HG03457 (cell line): ENCODE measurements at regions not wholly inside any gene's neighbourhood (a gene's known extent, or its start where the extent isn't known, plus 50 kb on each side); places are given as distances from the start of the nearest gene placed in this dataset.

Experiments used
- ATAC-seq: cut with Tn5 transposase; IDR thresholded peaks from one replicate; pipeline ENCODE4 v1.9.1; 2021; ENCODE audit warnings: moderate number of reproducible peaks; ENCODE audit not compliant: unreplicated experiment

DNA sequence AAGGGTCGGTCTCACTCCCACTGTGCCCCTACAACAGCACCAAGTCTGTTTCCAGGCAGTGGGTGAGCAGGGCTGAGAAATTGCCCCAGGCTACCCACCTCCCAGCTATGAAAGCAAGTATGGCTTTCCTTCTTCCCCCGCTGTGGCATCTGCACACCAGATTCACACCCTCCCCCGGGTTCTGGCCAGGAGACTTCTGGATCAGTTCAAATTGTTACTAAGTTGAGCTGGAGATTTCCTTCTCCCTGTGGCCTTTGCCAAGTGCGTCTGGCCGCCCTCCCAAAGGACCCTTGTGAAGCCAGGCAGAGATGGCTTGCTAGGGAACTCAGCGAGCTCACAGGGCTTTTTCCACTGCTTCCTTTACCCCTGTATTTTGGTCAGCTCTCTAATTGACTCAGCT, 555.4 kb downstream of the SH2D4B start:
- ATAC-seq: no peak

DNA sequence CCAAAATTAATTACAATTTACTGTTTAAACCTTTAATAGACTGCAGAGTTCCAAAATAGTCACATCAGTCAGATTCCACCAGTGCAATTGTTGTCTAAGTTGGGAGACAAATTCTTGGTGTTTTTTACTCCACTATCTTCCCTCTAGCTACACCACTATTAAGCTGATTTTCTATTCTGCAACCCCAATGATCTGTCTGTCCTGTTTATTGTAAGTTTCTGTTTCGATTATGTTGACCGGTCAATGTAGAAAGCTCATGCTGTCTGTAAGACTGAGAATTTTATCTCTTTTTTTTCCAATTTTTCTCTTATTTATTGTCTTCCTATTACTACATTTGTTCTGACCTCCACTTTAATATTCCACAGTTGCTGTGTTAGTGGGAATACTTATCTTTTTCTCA, 557.5 kb downstream of the SH2D4B start:
- no peak for ATAC-seq

DNA sequence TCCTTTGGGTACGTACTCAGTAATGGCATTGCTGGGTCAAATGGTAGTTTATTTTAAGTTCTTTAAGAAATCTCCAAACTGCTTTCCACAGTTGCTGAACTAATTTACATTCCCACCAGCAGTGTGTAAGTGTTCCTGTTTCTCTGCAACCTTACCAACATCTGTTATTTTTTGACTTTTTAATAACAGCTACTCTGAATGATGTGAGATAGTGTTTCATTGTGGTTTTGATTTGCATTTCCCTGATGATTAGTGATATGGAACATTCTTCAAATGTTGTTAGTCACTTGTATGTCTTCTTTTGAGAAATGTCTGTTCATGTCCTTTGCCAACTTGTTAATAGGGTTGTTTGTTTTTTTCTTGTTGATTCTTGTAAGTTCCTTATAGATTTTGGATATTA, 558.9 kb downstream of the SH2D4B start:
- no peak for ATAC-seq

DNA sequence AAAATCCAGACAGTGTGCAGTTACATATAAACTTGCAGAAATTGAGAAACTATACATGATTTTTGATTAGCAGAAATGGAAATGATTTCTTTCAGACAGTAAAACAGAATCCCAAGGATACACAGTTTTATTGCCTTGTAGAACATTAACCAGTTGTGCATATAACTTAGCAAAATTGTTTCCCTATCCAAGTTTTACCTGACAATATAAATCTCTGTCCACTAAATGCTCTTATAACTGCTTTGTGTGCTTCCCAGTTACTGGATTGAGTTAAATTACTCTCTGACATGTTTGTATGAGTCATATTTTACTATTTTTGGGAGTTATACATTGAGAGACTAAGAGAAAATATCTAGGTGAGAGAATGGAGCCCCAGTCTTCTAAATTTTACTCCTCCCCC, 563.4 kb downstream of the SH2D4B start:
- no peak for ATAC-seq

DNA sequence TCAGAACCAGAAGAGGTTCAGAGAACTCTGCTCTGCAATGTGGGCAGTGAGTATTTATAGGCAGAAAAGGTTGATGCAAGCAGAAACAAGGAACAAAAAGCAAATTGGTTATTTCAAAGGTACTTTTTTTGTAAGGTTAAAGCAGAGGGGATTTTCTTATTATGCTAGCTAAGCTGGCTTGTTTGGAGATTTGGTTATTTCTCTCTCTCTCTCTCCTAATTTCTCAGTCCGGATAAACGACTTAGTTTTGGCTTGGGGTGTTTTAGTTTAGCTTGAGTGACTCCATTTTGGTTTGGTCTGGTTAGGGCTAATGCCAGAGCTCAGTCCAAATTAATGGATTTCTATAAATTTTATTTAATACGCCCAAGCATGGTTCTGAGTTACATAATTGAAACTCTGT, 566.8 kb downstream of the SH2D4B start:
- no peak for ATAC-seq

DNA sequence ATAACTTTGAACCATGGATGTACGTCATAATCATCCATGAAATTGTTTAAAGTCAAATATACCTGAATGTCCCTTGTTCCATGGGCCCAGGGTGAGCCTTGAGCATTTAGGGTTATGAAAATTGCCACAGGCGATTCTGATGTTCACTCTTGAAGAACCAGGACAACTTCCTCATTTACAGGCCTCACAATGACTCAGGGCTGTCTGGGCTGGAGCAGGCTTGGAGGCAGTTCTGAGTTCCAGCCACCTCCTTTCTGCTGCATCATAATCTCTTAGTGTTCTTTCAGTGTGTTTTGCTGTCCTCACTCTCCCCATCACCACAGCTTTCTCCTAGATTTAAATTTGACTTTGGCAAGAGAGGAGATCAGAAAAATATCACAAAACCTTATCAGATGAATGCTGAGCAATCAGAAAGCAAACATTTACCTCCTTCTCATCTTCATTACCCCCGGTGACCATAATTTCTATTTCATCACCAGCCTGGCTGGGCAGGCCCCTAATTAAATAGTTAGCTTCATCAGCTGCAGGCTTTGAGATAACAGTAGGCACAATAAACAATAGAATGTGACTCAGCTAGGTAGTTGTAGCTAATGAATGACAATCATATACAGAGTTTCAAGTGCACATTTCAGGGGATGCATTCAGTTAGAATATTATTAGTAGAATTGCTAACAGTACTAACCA, 571.0 kb downstream of the SH2D4B start:
- ATAC-seq: peak; percentile 74

DNA sequence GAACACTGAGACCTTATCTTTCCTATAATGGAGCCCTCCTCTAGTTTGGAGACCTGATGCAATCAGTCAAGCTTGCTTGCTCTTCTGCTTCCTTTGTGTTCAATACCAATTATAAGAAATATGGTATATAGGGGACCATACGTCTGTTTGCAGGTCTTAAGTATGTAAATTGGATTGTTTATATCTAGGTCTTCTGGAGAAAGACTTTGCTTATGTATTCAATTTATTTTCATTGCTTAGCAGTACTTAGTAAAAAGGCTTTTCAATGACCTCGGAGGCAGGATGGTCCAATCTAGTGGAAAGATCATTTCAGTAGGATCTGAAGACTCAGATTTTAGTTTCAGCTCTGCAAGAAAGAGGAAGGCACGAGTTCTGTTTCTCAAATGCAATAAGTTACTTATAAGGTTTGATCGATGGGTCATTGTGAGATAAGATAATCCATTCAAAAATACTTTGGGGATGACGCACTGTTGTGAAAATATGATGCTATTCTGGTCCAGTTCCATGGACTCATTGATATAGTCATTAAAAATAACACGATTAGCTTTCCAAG, 571.6 kb downstream of the SH2D4B start:
- no peak for ATAC-seq

DNA sequence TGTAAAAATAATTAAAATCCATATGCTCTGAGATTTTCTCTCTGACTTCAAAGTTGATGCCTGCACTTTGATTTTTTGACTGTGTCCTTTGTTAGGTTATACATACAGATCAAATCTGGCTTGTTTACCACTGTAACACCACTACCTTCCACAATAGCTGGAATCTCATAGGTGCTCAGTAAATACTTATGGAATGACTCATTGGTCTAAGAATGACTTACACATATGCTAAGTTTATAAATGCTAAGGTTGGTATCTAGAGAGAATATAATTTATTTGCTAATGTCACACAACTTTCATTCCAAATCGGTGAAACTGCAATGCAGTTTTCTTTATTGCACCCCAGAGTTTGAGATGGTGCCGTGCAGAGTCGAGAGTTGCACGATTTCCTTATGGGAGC, 578.5 kb downstream of the SH2D4B start:
- ATAC-seq: no peak

DNA sequence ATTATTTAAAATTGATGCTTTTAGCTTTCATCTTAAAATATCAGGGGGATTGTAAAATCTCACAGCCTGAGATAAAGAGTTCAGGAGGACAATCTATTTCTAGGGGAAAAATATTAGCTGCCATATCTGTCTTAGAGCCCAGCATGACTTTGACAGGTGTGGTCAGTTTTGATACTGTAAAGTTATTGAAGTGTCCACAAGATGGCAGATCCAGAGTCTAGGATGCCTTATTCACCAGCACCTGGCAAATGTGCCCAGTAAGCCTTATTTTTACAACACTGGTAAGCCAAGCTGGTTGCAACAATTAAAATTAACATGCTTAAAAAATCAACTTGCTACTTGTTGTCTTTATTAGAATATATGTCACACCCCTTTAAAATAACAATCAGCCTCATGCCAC, 579.3 kb downstream of the SH2D4B start:
- no peak for ATAC-seq

DNA sequence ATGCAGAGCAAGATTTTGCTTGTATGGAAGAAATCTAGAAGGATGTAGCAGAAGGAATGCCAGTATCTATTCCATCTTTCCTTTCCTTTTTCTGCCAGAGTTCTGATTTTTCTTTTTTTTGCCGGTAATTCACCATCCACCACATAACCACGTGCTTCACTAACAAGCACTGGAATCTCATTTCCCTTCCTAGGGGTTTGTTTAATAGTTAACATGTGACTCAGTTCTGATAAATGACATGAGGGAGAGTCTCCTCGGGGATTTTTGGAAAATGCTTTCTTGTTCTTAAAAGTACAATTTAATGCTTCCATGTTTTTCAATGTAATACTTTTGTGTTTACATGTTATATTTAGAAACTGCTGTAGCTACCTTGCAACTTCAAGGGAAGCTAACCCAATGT, 590.2 kb downstream of the SH2D4B start:
- no peak for ATAC-seq

DNA sequence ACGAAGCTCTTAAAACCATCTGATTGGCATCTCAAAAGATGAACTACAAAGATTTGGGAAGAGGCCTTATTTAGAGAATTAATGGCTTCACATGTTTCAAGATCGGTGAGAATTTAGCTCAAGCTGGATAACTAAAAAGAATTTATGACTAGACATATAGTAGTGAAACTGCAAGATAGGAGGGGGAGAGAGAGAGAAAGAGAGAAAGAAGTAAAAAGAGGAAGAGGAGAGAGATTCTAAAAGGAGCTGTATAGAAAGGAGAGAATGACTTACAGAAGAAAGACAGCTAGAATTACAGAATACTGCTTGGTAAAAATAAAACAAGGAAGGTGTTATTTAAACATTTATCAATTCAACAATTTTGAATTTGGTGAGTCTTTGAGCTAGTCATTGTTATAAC, 592.3 kb downstream of the SH2D4B start:
- no peak for ATAC-seq

DNA sequence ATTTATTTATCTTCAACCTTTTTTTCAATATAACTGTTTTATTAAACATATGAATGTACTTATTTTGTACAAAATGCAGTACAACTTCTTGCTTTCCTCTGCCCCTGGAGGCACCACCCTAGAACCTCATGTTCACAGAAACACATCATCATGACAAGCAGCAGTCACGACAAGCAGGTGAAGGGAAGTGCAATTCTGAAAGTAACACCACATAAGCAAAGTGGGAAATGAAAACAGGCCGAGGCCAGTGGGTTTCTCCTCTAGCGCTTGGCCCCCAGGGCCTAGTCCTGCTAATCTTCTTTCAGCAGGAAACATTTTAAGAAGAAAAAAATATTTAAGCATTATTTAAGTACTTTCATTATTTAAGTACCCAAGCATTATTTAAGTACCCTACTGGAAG, 598.1 kb downstream of the SH2D4B start:
- ATAC-seq: peak; percentile 71

DNA sequence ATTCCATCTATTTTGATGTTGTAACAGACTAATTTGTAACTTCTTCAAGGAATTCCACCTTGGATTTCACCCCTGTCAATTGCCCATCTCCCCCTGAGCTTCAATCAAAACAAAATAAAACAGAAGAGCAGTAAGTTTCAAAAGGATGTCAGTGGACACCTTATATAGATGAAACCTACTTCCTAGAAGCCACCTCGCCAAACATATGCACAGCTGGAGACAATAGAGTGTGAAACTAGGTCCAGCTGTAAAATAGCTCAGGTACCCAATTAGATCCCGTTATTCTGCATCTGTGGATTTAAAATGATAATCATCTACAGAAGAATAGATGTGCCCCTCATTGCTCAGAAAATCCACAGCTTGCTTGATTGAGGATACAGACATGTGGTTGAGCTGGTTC, 598.6 kb downstream of the SH2D4B start:
- ATAC-seq: no peak

DNA sequence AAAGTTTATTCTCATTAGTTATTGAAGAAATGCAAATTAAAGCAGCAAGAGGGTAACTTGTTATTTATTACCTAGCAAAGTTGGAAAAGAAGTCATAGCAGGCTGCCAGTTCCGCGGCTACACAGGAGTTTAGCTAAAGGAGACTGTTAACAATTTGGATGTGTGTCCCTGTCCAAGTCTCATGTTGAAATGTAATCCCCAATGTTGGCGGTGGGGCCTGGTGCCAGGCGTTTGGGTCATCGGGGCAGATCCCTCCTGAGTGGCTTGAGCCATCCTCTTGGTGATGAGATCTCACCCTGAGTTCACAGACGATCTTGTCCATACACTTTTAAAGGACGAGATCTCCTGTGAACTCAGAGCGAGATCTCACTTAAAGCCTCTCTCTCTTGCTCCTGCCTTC, 608.3 kb downstream of the SH2D4B start:
- no peak for ATAC-seq

DNA sequence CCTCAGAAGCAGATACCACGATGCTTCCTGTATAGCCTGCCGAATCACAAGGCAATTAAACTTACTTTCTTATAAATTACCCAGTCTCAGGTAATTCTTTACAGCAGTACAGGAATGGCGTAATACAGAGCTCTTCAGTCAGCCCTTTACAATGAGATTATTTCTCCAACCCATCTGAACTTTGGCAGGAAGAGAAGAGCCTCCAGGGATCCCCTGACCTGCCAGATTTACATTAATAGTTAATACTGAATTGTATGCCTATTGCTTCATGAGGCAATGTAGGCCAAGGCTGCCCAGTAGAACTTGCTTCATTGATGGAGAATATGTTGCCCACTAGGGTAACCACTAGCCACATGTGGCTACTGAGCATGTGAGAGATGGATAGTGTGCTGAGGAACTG, 608.7 kb downstream of the SH2D4B start:
- no peak for ATAC-seq

DNA sequence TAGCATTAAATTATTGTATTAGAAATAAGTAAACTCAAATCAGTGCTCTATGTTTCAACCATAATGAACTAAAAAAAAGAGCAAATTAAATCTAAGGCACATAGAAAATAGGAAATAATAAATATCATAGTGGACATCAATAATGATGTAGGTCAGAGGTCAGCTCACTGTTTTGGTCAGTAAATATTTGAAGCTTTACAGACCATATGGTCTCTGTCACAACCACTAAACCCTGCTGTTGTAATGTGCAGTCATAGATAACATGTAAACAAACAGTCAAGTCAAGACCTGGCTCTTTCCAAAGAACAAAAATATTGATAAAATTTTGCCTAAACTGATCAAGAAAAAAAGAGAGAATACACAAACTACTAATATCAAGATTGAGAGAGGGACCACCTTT, 615.0 kb downstream of the SH2D4B start:
- no peak for ATAC-seq

DNA sequence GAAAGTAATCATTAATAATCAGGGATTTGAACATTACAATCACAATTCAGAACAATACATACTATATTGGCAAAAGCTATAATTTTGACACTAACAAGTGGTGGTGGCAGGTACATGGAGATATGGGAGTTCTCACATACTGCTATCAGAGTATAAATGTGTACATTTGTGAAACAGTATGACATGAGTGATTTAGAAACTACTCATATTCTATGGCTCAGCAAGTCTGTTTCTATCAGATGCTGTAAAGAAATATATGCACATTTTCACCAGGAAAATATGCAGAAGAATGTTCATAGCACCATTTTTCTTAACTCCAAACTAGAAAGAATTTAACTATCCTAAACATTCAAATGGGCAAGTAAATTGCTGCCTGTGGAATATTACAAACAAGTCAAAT, 620.0 kb downstream of the SH2D4B start:
- no peak for ATAC-seq

DNA sequence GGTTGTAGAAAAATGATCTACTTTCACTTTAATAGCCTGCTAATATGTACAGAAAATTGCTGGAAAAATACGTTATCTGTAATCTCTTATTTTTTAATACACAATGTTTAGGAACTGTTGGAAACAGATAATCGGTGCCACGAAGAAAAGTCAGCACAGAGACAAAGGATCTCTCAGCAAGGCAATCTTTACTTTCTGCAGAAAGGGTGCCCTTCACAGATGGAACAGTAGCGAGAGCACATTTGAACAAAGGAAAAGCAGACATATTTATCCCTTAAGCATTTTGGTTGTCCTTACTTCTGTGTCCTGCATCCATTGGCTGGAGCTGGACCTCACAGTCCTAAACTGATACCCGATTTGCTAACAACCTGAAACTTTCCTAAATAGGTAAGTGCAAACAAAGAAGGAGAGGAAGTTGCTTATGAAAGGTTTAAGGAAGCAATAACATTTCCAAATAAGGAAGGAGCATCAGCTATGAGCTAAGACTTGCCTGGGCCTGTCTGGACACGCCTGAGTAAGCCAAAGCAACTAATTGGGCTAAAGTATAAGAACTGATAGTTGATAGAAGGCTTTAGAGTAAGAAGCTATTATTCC, 640.0 kb downstream of the SH2D4B start:
- ATAC-seq: no peak

DNA sequence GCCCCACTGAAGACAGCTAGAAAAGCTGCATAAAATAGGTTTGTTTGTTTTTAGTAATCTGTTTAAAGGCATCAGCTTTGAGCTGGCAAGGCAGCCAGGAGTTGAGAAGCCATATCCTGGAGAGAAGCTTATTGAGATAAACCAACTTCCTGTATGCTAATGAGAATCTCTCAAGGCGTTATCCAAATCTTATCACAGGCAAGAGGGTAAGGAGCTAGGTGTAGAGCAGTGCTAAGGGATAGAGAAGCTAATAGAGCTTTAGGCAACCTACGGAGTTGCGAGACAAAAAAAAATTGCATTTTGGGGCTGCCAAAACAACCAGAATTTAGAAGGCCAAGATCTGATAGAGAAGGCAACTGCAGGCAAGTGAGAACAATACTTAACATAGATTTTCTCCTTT, 641.6 kb downstream of the SH2D4B start:
- no peak for ATAC-seq

DNA sequence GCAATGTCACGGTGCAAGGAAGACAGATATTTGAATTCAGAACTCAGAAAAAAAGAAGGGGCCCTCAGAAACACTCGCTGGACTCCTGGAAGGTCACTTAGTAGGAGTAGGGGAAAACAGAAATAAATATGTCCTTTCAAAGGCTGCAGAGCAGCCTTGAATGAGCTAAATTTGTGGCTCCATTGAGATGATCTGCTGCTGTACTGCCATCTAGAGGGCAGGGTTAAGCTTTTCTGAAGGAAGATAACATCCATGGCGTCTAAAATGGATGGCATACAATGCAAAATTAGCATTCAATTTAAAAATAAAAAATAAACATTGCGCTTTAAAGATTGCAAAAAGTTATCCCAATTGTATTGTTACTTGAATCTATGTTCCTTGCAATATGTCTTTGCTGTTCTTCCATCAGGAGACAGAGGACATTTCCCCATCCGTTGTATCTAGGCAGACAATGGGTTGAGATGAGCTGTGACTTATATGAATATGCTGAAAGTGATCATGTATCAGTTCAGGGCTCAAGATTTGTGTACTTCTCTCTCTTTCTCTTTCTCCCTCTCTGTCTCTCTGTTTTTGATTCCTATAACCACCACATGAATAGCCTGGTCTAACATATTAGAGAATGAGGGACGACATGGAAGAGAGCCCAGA, 642.2 kb downstream of the SH2D4B start:
- no peak for ATAC-seq

DNA sequence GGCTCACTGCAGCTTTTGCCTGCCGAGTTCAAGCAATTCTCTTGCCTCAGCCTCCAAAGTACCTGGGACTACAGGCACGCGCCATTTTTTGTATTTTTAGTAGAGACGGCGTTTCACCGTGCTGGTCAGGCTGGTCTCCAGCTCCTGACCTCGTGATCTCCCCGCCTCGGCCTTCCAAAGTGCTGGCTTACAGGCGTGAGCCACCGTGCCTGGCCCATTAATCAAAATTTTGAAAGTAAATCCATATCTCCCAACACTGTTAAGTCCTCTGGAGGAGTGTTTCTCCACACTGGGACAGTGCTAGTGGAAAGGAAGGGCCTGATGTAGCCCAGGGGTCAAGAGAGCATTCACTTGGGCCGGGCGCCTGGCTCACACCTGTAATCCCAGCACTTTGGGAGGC, 644.6 kb downstream of the SH2D4B start:
- no peak for ATAC-seq

DNA sequence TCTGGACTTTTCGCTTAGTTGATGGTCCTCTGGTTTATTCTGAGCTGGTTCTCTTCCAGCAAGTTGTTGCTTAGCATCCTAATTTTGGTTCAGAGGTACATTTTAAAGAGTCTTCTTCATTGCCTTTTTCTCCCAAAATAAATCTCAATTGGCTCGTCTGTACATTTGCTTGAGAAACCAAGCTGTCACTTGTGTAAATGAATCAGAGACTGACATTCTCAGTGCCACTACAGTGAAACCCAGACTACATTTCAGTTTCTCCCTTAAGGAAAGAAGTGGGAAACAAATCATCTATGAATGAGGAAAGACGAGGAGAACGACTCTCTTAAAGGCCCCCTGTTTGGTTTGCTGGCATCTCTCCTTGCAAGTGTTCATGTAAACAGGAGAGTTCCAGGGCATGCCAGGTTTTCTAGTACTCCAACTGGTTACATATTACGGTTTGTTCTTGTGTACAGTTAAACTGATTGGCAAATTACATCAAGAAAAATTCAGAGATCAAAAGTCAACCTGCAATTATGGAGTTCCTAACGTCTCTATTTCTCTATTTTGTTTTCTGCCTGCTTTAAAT, 654.6 kb downstream of the SH2D4B start:
- ATAC-seq: no peak
